KMS-11 (cell line): ENCODE measurements at regions not wholly inside any gene's neighbourhood (a gene's known extent, or its start where the extent isn't known, plus 50 kb on each side); places are given as distances from the start of the nearest gene placed in this dataset.
"Not testable (repeated sequence)": the region's sequence is repeated elsewhere in the genome, so short reads cannot be mapped to it uniquely, and the experiment has no call there.

Experiments used
- H2AFZ ChIP-seq: fragments of 200-600 bp; sonication (generic); 2 replicates; pipeline ENCODE4 v1.6.1; 2016; ENCODE audit warnings: antibody characterized with exemption, mixed run types, low read depth
- H3K27ac ChIP-seq: fragments of 200-600 bp; sonication (generic); 2 replicates; pipeline ENCODE4 v1.6.1; 2016; ENCODE audit warnings: mild to moderate bottlenecking, mixed run types
- H3K27me3 ChIP-seq: fragments of 200-600 bp; sonication (generic); 2 replicates; pipeline ENCODE4 v1.6.1; 2017; ENCODE audit warnings: mild to moderate bottlenecking, low read depth, mixed run types, moderate library complexity; ENCODE audit not compliant: insufficient read depth
- H3K36me3 ChIP-seq: fragments of 200-600 bp; sonication (generic); 2 replicates; pipeline ENCODE4 v1.6.1; 2017; ENCODE audit warnings: mild to moderate bottlenecking, mixed run types; ENCODE audit not compliant: insufficient read depth
- H3K4me1 ChIP-seq: fragments of 200-600 bp; sonication (generic); 2 replicates; pipeline ENCODE4 v1.6.1; 2016; ENCODE audit warnings: mild to moderate bottlenecking, low read depth, mixed run types; ENCODE audit not compliant: poor library complexity, severe bottlenecking
- H3K4me2 ChIP-seq: fragments of 200-600 bp; sonication (generic); 2 replicates; pipeline ENCODE4 v1.7.0; 2016; ENCODE audit warnings: mild to moderate bottlenecking, mixed run types
- H3K4me3 ChIP-seq: fragments of 200-600 bp; sonication (generic); IDR thresholded peaks from 2 replicates; pipeline ENCODE4 v1.6.1; 2017; ENCODE audit warnings: low read depth, low read length, mixed read lengths; ENCODE audit not compliant: insufficient read depth
- H3K79me2 ChIP-seq: fragments of 200-600 bp; sonication (generic); 2 replicates; pipeline ENCODE4 v1.6.1; 2016; ENCODE audit warnings: low read depth, mixed run types; ENCODE audit not compliant: insufficient read depth
- H3K9ac ChIP-seq: fragments of 200-600 bp; sonication (generic); 2 replicates; pipeline ENCODE4 v1.6.1; 2016; ENCODE audit warnings: mild to moderate bottlenecking, mixed run types
- H4K20me1 ChIP-seq: fragments of 200-600 bp; sonication (generic); 2 replicates; pipeline ENCODE4 v1.6.1; 2016; ENCODE audit warnings: mild to moderate bottlenecking, mixed run types; ENCODE audit not compliant: insufficient read depth
- TF ChIP-seq, protein P1 (sequence below): fragments of 200-600 bp; sonication (generic); conservative IDR thresholded peaks from 2 replicates; pipeline ENCODE4 v1.6.1; 2017; ENCODE audit warnings: low read depth, mild to moderate bottlenecking, antibody characterized with exemption, low read length, moderate library complexity, mixed read lengths

GRCh38 chrX:76922100-76922499, 494.6 kb downstream of the MAGEE1 start:
- H3K4me3 ChIP-seq: no peak overlapping the region
- no peak overlapping the region for H3K9ac ChIP-seq
- no peak overlapping the region for H2AFZ ChIP-seq
- H3K4me1 ChIP-seq: no peaks in the 10 kb centered on the region
- H3K27ac ChIP-seq: no peak overlapping the region
- H3K36me3 ChIP-seq: no peaks in the 10 kb centered on the region
- no peaks in the 10 kb centered on the region for H4K20me1 ChIP-seq
- TF ChIP-seq, protein P1, sequence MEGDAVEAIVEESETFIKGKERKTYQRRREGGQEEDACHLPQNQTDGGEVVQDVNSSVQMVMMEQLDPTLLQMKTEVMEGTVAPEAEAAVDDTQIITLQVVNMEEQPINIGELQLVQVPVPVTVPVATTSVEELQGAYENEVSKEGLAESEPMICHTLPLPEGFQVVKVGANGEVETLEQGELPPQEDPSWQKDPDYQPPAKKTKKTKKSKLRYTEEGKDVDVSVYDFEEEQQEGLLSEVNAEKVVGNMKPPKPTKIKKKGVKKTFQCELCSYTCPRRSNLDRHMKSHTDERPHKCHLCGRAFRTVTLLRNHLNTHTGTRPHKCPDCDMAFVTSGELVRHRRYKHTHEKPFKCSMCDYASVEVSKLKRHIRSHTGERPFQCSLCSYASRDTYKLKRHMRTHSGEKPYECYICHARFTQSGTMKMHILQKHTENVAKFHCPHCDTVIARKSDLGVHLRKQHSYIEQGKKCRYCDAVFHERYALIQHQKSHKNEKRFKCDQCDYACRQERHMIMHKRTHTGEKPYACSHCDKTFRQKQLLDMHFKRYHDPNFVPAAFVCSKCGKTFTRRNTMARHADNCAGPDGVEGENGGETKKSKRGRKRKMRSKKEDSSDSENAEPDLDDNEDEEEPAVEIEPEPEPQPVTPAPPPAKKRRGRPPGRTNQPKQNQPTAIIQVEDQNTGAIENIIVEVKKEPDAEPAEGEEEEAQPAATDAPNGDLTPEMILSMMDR: no peak
- H3K79me2 ChIP-seq: no peaks in the 10 kb centered on the region
- H3K4me2 ChIP-seq: no peak overlapping the region
- H3K27me3 ChIP-seq: no peaks in the 10 kb centered on the region

- not testable (repeated sequence) for H3K36me3 ChIP-seq, H4K20me1 ChIP-seq, H3K4me3 ChIP-seq, H3K79me2 ChIP-seq, H3K4me2 ChIP-seq, H3K9ac ChIP-seq, H3K27ac ChIP-seq, H2AFZ ChIP-seq, H3K4me1 ChIP-seq, H3K27me3 ChIP-seq
These were observed 497.1 kb downstream of the MAGEE1 start for GRCh38 chrX:76924616-76925015.

DNA sequence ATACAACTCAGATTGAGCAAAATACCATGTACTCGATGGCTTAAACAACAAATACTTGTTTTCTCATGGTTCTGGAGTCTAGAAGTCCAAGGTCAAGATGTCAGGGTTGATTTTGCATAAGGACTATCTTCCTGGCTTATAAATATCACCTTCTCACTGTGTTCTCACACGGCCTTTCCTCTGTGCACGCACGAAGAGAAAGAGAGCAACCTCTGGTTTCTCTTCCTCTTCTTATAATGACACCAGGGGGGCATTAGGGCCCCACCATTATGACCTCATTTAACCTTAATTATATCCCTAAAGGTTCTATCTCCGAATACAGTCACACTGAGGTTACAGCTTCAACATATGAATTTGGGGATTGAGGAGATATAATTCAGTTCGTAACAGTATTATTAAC, 504.0 kb downstream of the MAGEE1 start:
- Histone ChIP-seq H3K79me2 (no peaks in the 10 kb centered on the region), H3K4me3 (no peak overlapping the region), H2AFZ (no peak overlapping the region), H3K4me1 (no peaks in the 10 kb centered on the region), H4K20me1 (no peaks in the 10 kb centered on the region), H3K4me2 (no peak overlapping the region), H3K36me3 (no peaks in the 10 kb centered on the region), H3K27ac (no peak overlapping the region), H3K27me3 (no peaks in the 10 kb centered on the region), H3K9ac (no peak overlapping the region)
- TF ChIP-seq, protein P1: no peak

GRCh38 chrX:76957485-76957884, 489.7 kb upstream of the FGF16 start:
- Histone ChIP-seq H3K36me3 (no peaks in the 10 kb centered on the region), H3K9ac (no peak overlapping the region), H2AFZ (no peak overlapping the region), H3K4me2 (no peak overlapping the region), H3K27me3 (no peaks in the 10 kb centered on the region), H3K4me1 (peaks cover 30% of the 10 kb centered on the region), H3K79me2 (no peaks in the 10 kb centered on the region), H3K4me3 (no peak overlapping the region), H3K27ac (no peak overlapping the region), H4K20me1 (no peaks in the 10 kb centered on the region)
- TF ChIP-seq, protein P1: no peak

DNA sequence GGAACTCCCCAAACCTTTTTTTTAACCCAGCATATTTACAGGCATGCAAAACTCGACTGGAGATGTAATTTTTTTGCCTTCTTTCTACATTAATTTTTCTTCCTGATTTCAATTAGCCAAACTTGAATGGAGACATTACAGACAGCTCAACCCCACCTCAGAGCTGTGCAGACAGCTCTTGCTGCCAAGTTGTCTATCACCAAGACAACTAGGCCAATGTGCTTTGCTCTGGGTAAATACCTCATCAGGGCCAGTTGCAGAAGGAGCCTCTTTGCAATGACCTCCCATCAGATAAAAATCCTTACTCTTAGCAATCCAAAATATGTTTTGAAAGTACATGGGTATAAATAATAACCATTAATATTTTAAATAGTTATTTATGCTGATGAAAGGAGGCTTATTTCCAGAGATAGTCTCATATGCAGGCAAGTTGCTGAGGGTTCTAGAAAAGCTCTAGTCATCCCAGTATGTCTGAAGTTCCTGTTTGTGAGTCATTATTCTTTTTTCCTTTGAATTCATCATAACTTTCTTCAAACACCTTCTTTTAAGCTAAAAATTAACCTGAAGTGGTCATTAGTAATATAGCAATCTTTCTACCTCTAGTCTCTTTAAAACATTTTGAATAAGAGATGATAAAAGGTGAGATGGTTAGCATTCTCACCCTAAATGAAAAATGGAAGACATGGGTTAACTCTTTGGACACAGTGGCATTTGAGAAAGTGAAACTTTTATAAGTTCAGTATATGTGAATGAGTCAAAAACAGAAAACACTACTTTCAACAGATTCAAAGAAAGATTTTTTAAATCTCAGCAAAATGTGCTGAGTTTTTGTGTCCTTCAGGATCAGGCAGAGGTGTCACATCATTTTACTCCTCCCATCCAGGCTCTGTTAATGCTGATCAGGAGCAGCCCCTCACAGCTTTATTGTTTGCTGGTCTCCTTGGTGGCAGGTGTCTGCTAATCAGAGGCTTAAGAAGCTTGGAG, 475.5 kb upstream of the FGF16 start:
- Histone ChIP-seq H3K79me2 (no peaks in the 10 kb centered on the region), H4K20me1 (no peaks in the 10 kb centered on the region), H2AFZ (no peak overlapping the region), H3K27me3 (no peaks in the 10 kb centered on the region), H3K4me3 (no peak overlapping the region), H3K36me3 (no peaks in the 10 kb centered on the region), H3K4me2 (no peak overlapping the region), H3K4me1 (no peaks in the 10 kb centered on the region), H3K27ac (no peak overlapping the region), H3K9ac (no peak overlapping the region)
- TF ChIP-seq, protein P1: no peak
